ENCODE measurements at regions not wholly inside any gene's neighbourhood (a gene's known extent, or its start where the extent isn't known, plus 50 kb on each side); places are given as distances from the start of the nearest gene placed in this dataset.
A peak's percentile ranks its signal among the peaks of the same experiment; 100 is the strongest.

DNA sequence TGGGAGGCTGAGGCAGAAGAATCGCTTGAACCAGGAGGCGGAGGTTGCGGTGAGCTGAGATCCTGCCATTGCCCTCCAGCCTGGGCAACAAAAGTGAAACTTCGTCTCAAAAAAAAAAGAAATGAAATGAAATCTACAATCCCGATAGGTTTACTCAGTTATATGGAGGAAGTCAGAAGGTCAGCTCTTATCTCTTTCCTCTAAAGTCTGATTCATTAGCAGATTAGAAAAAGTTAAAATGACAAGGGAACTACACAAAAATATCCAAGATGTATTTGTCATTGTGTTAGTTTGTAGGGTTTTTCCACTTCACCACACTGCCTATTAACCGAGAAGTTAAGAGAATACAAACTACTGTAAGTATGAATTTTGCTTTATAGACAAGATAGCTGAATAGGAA, 420.6 kb downstream of the SHQ1 start:
- no peak for DNase-seq (ENCODE audit: low spot score)

DNA sequence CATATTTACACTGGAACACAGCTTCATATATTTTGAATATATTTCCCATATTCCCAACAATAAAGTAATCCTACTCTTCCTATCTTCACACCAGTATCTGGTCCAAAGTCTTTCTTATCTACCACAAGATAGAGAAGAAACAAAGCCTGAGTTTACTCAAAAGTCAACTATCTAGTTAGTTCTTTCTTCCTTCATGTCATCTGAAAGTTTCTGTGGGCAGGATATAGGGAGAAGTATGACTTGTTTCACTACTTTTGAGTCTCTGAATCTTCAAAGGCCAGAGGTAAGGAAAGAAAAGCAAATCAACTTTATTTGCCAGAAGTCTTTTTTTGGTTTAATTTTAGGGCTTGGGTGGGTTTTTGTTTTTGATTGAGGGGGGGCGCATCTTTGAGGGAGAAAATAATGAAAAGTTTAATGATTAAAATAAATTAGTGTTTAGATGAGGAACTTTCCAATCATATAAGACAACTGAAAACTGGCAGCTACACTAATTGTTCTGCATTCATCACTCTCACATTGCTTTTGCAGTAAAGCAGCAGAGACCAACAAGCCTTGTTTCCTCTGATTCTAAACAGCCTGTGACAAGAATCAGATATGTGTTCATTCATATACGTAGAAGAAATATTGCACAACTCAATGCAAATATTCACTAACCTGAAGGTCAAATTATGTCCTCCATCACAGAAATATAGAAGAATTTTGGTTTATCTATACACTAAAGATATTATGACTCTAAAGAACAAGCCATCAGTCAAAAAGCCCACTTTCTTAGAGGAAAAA, 421.4 kb downstream of the SHQ1 start:
- Mint-ChIP-seq H3K36me3 (ENCODE audit: low read depth) (peaks cover 59% of the 10 kb centered on the region), H3K9me3 (peaks cover 9% of the 10 kb centered on the region), H3K4me1 (ENCODE audit: low read depth) (peaks cover 71% of the 10 kb centered on the region), H3K4me3 (ENCODE audit: low read depth) (peak overlapping the region; percentile 67), H3K27me3 (ENCODE audit: low read depth) (no peaks in the 10 kb centered on the region), H3K27ac (peak overlapping the region; percentile 96)
- intact Hi-C loops (cut with micrococcal nuclease), result loop anchor here (1.0 to 10.0 kb wide), 11 partner anchors 9 to 395 kb away; no protein-coding TSS in a partner anchor
- no peak for DNase-seq (ENCODE audit: low spot score)

More for the DNA sequence above, 420.6 kb downstream of the SHQ1 start:
- peaks cover 1% of the 10 kb centered on the region for H3K9me3 Mint-ChIP-seq
- peak overlapping the region; percentile 96 for H3K27ac Mint-ChIP-seq
- H3K36me3 Mint-ChIP-seq (ENCODE audit: low read depth), result peaks cover 59% of the 10 kb centered on the region
- peak overlapping the region; percentile 67 for H3K4me3 Mint-ChIP-seq (ENCODE audit: low read depth)
- peaks cover 69% of the 10 kb centered on the region for H3K4me1 Mint-ChIP-seq (ENCODE audit: low read depth)
- H3K27me3 Mint-ChIP-seq (ENCODE audit: low read depth), result no peaks in the 10 kb centered on the region
- intact Hi-C loops (cut with micrococcal nuclease), result loop anchor here (1.0 to 10.0 kb wide), 9 partner anchors 10 to 395 kb away; no protein-coding TSS in a partner anchor

DNA sequence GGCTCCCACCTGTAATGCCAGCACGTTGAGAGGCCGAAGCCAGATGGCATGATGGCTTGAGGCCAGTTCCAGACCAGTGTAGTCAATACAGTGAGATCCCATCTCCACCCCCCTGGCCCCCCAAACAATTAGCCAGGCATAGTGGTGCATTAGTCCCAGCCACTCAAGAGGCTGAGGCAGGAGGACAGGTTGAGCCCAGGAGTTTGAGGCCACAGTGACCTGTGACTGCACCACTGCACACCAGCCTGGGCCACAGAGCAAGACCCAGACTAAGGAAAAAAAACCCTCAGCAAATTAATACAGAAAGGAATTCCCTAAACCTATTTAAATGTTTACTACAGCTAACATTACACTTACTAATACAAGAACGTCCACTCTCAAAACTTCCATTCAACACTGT, 424.6 kb downstream of the SHQ1 start:
- DNase-seq (ENCODE audit: low spot score), result no peak
- intact Hi-C loops (cut with micrococcal nuclease), result loop anchor here (10.0 kb wide), 1 partner anchor 159 kb away; no protein-coding TSS in a partner anchor
- no peak overlapping the region for H3K4me3 Mint-ChIP-seq (ENCODE audit: low read depth)
- H3K36me3 Mint-ChIP-seq (ENCODE audit: low read depth), result peaks cover 71% of the 10 kb centered on the region
- H3K27ac Mint-ChIP-seq, result no peak overlapping the region
- H3K27me3 Mint-ChIP-seq (ENCODE audit: low read depth), result no peaks in the 10 kb centered on the region
- H3K9me3 Mint-ChIP-seq, result peaks cover 22% of the 10 kb centered on the region
- H3K4me1 Mint-ChIP-seq (ENCODE audit: low read depth), result peaks cover 64% of the 10 kb centered on the region

DNA sequence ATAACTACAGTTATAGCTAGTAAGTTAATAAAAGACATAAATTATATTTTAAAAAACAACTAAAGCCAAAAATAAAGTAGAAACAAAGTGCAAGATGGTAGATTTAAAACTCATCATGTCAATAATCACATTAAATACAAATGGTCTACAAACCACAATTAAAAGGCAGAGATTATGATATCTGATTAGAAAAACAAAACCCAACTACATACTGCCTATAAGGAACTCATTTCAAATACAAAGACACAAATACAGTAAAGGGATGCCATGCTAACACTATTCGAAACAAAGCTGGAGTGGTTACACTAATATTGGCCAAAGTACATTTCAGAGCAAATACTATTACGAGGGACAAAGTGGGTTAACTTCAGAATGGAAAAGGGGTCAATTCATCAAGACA, 426.5 kb downstream of the SHQ1 start:
- Mint-ChIP-seq H3K4me1 (ENCODE audit: low read depth) (peaks cover 63% of the 10 kb centered on the region), H3K36me3 (ENCODE audit: low read depth) (peaks cover 61% of the 10 kb centered on the region), H3K9me3 (peaks cover 22% of the 10 kb centered on the region), H3K4me3 (ENCODE audit: low read depth) (no peak overlapping the region), H3K27me3 (ENCODE audit: low read depth) (no peaks in the 10 kb centered on the region), H3K27ac (no peak overlapping the region)
- intact Hi-C loops (cut with micrococcal nuclease), result loop anchor here (10.0 kb wide), 1 partner anchor 157 kb away; no protein-coding TSS in a partner anchor
- no peak for DNase-seq (ENCODE audit: low spot score)

DNA sequence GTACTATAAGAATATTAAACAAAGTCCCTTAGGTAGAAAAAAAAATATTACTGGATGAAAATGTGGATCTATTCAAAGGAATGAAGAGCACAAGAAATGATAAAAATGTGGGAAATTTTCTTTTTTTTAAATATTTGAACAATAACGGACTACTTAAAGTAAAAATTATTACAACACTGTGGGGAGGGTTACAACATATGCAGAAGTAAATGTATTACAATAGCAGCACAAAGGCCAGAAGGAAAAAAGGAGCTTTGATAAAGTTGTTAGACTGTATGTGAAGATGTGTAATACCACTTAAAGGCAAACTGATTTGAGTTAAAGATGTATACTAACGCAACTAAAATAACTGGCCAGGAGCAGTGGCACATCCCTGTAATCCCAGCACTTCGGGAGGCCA, 427.1 kb downstream of the SHQ1 start:
- DNase-seq (ENCODE audit: low spot score), result no peak
- Mint-ChIP-seq H3K27me3 (ENCODE audit: low read depth) (no peaks in the 10 kb centered on the region), H3K4me1 (ENCODE audit: low read depth) (peaks cover 62% of the 10 kb centered on the region), H3K27ac (no peak overlapping the region), H3K36me3 (ENCODE audit: low read depth) (peaks cover 56% of the 10 kb centered on the region), H3K9me3 (peaks cover 22% of the 10 kb centered on the region), H3K4me3 (ENCODE audit: low read depth) (no peak overlapping the region)
- intact Hi-C loops (cut with micrococcal nuclease), result loop anchor here (10.0 kb wide), 1 partner anchor 156 kb away; no protein-coding TSS in a partner anchor

DNA sequence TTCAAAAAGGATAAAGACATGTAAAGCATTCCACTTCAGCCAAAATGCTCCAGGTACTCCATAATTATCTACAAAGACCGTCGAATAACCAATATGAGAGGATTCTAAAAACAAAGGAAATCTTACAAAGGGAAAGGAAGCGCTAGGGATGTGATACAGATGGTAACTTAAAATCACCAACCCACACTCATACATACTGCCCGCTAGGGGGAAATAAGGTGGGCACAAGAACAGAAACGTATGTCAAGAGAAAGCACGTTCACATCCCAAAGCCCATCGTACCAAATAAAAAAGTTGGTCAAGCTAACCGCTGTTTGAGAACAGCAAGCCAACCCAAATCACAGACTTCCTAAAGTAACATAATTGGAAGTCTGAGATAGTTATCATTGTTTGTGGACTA, 429.4 kb downstream of the SHQ1 start:
- Mint-ChIP-seq H3K4me3 (ENCODE audit: low read depth) (no peak overlapping the region), H3K27me3 (ENCODE audit: low read depth) (no peaks in the 10 kb centered on the region), H3K36me3 (ENCODE audit: low read depth) (peaks cover 64% of the 10 kb centered on the region), H3K9me3 (peaks cover 22% of the 10 kb centered on the region), H3K27ac (peak overlapping the region; percentile 10), H3K4me1 (ENCODE audit: low read depth) (peaks cover 63% of the 10 kb centered on the region)
- no peak for DNase-seq (ENCODE audit: low spot score)
- intact Hi-C loops (cut with micrococcal nuclease), result loop anchor here (1.0 to 2.0 kb wide), 3 partner anchors 7 to 440 kb away; no protein-coding TSS in a partner anchor

DNA sequence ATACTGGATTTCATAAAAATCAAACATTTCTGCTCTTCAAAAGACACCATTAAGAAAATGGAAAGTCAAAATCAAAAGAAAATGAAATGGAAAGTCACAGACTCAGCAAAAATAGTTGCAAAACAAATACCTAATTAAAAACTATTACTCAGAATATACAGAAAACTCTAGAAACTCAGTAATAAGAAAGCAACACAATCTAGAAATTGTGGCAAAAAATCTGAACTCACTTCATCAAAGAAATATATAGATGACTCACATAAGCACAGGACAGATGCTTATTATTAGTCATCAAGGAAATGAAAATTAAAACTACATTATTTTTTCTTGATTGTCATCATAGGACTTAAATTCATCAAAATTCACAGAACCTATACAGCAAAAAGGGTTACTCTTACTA, 430.0 kb downstream of the SHQ1 start:
- H3K9me3 Mint-ChIP-seq, result peaks cover 22% of the 10 kb centered on the region
- peak overlapping the region; percentile 40 for H3K27ac Mint-ChIP-seq
- no peaks in the 10 kb centered on the region for H3K27me3 Mint-ChIP-seq (ENCODE audit: low read depth)
- H3K4me1 Mint-ChIP-seq (ENCODE audit: low read depth), result peaks cover 63% of the 10 kb centered on the region
- intact Hi-C loops (cut with micrococcal nuclease), result loop anchor here (1.0 to 2.0 kb wide), 3 partner anchors 8 to 439 kb away; no protein-coding TSS in a partner anchor
- DNase-seq (ENCODE audit: low spot score), result no peak
- H3K36me3 Mint-ChIP-seq (ENCODE audit: low read depth), result peaks cover 61% of the 10 kb centered on the region
- H3K4me3 Mint-ChIP-seq (ENCODE audit: low read depth), result no peak overlapping the region

DNA sequence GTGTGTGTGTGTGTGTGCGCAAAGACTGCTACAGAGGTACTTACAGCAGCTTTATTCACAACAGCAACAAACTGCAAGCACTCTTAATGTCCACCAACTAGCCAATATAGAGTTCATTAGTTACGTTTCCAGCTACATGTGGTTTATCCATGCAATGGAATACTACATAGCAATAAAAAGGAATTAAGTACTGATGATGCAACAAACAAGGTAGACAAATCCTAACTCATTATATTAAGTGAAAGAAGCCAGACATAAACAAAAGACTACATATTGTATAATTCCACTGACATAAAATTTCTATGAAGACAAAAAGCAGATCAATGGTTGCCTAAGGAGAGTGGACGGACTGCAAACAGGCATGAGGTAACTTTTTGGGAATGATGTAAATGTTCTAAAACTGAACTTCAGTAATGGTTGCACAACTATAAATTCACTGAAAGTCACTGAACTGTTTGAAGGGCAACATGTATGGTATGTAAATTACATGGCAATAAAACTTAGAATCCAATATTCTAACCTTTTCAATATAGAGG, 433.7 kb downstream of the SHQ1 start:
- Mint-ChIP-seq H3K36me3 (ENCODE audit: low read depth) (peaks cover 43% of the 10 kb centered on the region), H3K27me3 (ENCODE audit: low read depth) (no peaks in the 10 kb centered on the region), H3K27ac (no peak overlapping the region), H3K4me1 (ENCODE audit: low read depth) (peaks cover 80% of the 10 kb centered on the region), H3K9me3 (no peaks in the 10 kb centered on the region), H3K4me3 (ENCODE audit: low read depth) (no peak overlapping the region)
- DNase-seq (ENCODE audit: low spot score), result no peak
- intact Hi-C loops (cut with micrococcal nuclease), result no loop called here

DNA sequence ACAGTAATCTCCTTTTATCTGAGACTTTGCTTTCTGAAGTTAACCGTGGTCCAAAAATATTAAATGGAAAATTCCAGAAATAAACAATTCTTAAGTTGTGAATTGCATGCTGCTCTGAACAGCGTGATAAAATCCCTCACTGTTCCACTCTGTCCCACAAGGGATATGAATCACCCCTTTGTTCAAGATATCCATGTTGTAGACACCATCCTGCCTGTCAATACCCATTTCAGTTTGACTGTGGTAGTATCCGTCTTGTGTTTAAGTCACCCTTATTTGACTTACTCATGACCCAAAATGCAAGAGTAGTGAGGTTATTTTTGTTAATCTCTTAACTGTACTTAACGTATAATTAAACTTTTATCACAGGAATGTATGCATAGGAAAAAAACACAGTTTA, 435.0 kb downstream of the SHQ1 start:
- H3K9me3 Mint-ChIP-seq, result no peaks in the 10 kb centered on the region
- peak overlapping the region; percentile 80 for H3K27ac Mint-ChIP-seq
- H3K36me3 Mint-ChIP-seq (ENCODE audit: low read depth), result peaks cover 42% of the 10 kb centered on the region
- H3K4me1 Mint-ChIP-seq (ENCODE audit: low read depth), result peaks cover 82% of the 10 kb centered on the region
- no peak overlapping the region for H3K4me3 Mint-ChIP-seq (ENCODE audit: low read depth)
- intact Hi-C loops (cut with micrococcal nuclease), result loop anchor here (1.0 kb wide), 1 partner anchor 13 kb away; no protein-coding TSS in a partner anchor
- DNase-seq (ENCODE audit: low spot score), result no peak
- H3K27me3 Mint-ChIP-seq (ENCODE audit: low read depth), result no peaks in the 10 kb centered on the region

DNA sequence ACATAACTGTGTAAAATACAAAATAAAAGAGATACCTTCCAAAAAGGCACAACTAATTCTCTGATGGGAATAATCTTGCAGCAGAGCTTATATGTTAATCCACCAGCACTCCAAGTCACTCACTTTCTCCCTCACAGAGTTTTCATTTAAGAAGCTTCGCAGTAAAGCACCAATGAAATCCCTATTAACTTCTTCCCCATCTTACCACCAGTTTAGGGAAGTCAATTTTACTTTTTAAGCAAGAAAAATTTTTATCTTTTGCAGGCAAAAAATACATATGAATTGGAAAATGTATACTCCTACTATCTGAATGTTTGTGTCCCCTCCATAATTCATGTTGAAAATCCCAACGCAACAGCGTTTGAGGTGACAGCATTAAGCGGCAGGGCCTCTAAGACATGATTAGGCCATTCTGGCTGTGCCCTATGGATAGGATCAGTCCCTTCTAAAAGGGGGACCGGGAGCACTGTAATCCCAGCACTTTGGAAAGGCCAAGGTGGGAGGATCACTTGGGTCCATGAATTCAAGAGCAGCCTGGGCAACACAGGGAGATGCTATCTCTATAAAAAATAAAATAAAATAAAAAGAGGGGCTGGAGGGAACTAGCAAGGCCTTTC, 435.8 kb downstream of the SHQ1 start:
- Mint-ChIP-seq H3K27me3 (ENCODE audit: low read depth) (no peaks in the 10 kb centered on the region), H3K4me3 (ENCODE audit: low read depth) (no peak overlapping the region), H3K36me3 (ENCODE audit: low read depth) (peaks cover 42% of the 10 kb centered on the region), H3K9me3 (no peaks in the 10 kb centered on the region), H3K27ac (no peak overlapping the region), H3K4me1 (ENCODE audit: low read depth) (peaks cover 80% of the 10 kb centered on the region)
- no peak for DNase-seq (ENCODE audit: low spot score)
- intact Hi-C loops (cut with micrococcal nuclease), result no loop called here

DNA sequence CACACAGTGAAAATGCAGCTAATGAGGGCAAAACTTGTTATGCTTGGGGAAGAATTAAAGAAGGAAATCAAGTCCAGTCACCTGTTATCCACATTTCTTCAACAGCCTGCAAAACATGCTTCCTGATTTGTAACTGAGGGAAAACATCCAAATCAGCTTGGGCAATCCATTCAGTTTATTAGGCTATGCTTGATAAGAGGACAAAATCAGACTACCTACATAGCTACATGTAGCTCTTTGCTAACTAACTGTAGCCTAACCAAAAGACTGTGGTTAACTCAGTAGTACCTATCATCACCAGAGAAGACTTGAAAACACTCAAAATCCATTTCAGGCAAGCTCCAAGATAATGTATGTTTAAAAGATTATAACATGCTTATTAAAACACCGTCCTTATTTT, 436.4 kb downstream of the SHQ1 start:
- no peak overlapping the region for H3K4me3 Mint-ChIP-seq (ENCODE audit: low read depth)
- no peak overlapping the region for H3K27ac Mint-ChIP-seq
- intact Hi-C loops (cut with micrococcal nuclease), result no loop called here
- H3K9me3 Mint-ChIP-seq, result no peaks in the 10 kb centered on the region
- no peak for DNase-seq (ENCODE audit: low spot score)
- H3K27me3 Mint-ChIP-seq (ENCODE audit: low read depth), result no peaks in the 10 kb centered on the region
- peaks cover 83% of the 10 kb centered on the region for H3K4me1 Mint-ChIP-seq (ENCODE audit: low read depth)
- H3K36me3 Mint-ChIP-seq (ENCODE audit: low read depth), result peaks cover 43% of the 10 kb centered on the region

DNA sequence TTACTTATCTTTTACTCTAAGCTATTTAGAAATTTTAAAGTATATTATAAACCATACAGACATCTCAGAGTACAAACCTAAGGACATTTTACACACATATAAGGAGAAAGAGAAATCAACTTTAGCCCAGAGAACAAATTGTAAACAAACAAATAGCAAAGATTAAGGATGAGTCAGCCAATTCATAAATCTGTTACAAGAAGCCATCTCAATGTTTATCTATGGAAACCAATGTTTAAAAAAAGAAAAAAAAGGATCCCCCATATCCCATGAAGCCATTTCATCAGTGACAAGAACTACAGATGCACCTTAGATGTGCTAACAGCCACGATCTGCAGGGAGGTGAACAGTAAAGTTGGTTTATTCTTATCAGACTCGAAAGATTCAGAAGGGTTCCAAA, 437.1 kb downstream of the SHQ1 start:
- no peak for DNase-seq (ENCODE audit: low spot score)
- H3K27me3 Mint-ChIP-seq (ENCODE audit: low read depth), result no peaks in the 10 kb centered on the region
- intact Hi-C loops (cut with micrococcal nuclease), result no loop called here
- H3K9me3 Mint-ChIP-seq, result no peaks in the 10 kb centered on the region
- peaks cover 84% of the 10 kb centered on the region for H3K4me1 Mint-ChIP-seq (ENCODE audit: low read depth)
- no peak overlapping the region for H3K4me3 Mint-ChIP-seq (ENCODE audit: low read depth)
- H3K27ac Mint-ChIP-seq, result no peak overlapping the region
- H3K36me3 Mint-ChIP-seq (ENCODE audit: low read depth), result peaks cover 45% of the 10 kb centered on the region

Measured in activated T-helper 2 cell treated with anti-CD3 and anti-CD28 coated beads, Interferon-gamma antibody, Interleukin-2, Interleukin-4, amounts not matched to agents 10 μg/mL and 5 μg/mL and 100 μg/mL, durations not matched to agents 14 hours and 24 hours and 36 hours (primary cell).